AG10803 (cell line): ENCODE measurements at regions not wholly inside any gene's neighbourhood (a gene's known extent, or its start where the extent isn't known, plus 50 kb on each side); places are given as distances from the start of the nearest gene placed in this dataset.
A peak's percentile ranks its signal among the peaks of the same experiment; 100 is the strongest.

Source experiments
- DNase-seq: peaks from one replicate; pipeline ENCODE4 v3.0.0; 2010; ENCODE audit warnings: low read depth
- H3K4me3 ChIP-seq: 2 replicates; pipeline ENCODE4 v1.5.1; 2011; ENCODE audit warnings: mild to moderate bottlenecking, low read length, control low read depth
- CTCF ChIP-seq: conservative IDR thresholded peaks from 2 replicates; pipeline ENCODE4 v1.5.1; 2011; ENCODE audit warnings: mild to moderate bottlenecking, low read length, control low read depth, inconsistent platforms

- no peak overlapping the region for H3K4me3 ChIP-seq
- TF ChIP-seq CTCF, result no peak
- DNase-seq, result peak; percentile 81
Measured at GRCh38 chr7:47724335-47724982, 142.5 kb upstream of the TNS3 start.

GRCh38 chr7:47722126-47722525 lies 140.2 kb upstream of the TNS3 start:
- no peak overlapping the region for H3K4me3 ChIP-seq
- TF ChIP-seq CTCF, result no peak
- no peak for DNase-seq

- no peak overlapping the region for H3K4me3 ChIP-seq
- no peak for DNase-seq
- no peak for TF ChIP-seq CTCF
Measured at GRCh38 chr7:47721670-47722069, 139.8 kb upstream of the TNS3 start.

- DNase-seq, result no peak
- H3K4me3 ChIP-seq, result no peak overlapping the region
- no peak for TF ChIP-seq CTCF
Measured at GRCh38 chr7:47720907-47721244, 139.0 kb upstream of the TNS3 start.

- H3K4me3 ChIP-seq, result no peak overlapping the region
- TF ChIP-seq CTCF, result no peak
- peak; percentile 71 for DNase-seq
Measured at GRCh38 chr7:47720141-47720906, 138.4 kb upstream of the TNS3 start.

- no peak for DNase-seq
- H3K4me3 ChIP-seq, result no peak overlapping the region
- TF ChIP-seq CTCF, result no peak
Measured at GRCh38 chr7:47719675-47720074, 137.8 kb upstream of the TNS3 start.

- no peak overlapping the region for H3K4me3 ChIP-seq
- no peak for DNase-seq
- TF ChIP-seq CTCF, result no peak
Measured at GRCh38 chr7:47715631-47716068, 133.7 kb upstream of the TNS3 start.
